ENCODE measurements at regions not wholly inside any gene's neighbourhood (a gene's known extent, or its start where the extent isn't known, plus 50 kb on each side); places are given as distances from the start of the nearest gene placed in this dataset.

GRCh38 chr4:171588764-171589163, 224.4 kb upstream of the GALNTL6 start:
- Histone ChIP-seq H3K27me3 (ENCODE audit: insufficient read depth, insufficient read length) (no peaks in the 10 kb centered on the region), H3K9me3 (ENCODE audit: insufficient read depth, low read length) (peaks cover 7% of the 10 kb centered on the region; the same call in 1 of the 2 replicates), H3K4me1 (ENCODE audit: insufficient read depth, insufficient read length) (no peaks in the 10 kb centered on the region), H3K4me3 (ENCODE audit: insufficient read length, low read depth) (no peak overlapping the region), H3K36me3 (ENCODE audit: insufficient read depth, insufficient read length, low read length) (no peaks in the 10 kb centered on the region), H3K9ac (ENCODE audit: insufficient read length, low read depth) (no peak overlapping the region)
- no peak for DNase-seq (ENCODE audit: low read depth, low spot score)
- TF ChIP-seq YY1 (IDR thresholded peaks at IDR 0.05; ENCODE audit: insufficient read depth, insufficient read length) (no peak), SUZ12 (IDR thresholded peaks at IDR 0.05; ENCODE audit: extremely low read depth, insufficient read depth, insufficient read length) (no peak), ZNF274 (IDR thresholded peaks at IDR 0.05; ENCODE audit: low read depth, low read length) (no peak)

- Histone ChIP-seq H3K9me3 (ENCODE audit: insufficient read depth, low read length) (peaks cover 7% of the 10 kb centered on the region; the same call in 1 of the 2 replicates), H3K4me3 (ENCODE audit: insufficient read length, low read depth) (no peak overlapping the region), H3K9ac (ENCODE audit: insufficient read length, low read depth) (no peak overlapping the region), H3K36me3 (ENCODE audit: insufficient read depth, insufficient read length, low read length) (no peaks in the 10 kb centered on the region), H3K4me1 (ENCODE audit: insufficient read depth, insufficient read length) (no peaks in the 10 kb centered on the region), H3K27me3 (ENCODE audit: insufficient read depth, insufficient read length) (no peaks in the 10 kb centered on the region)
- DNase-seq (ENCODE audit: low read depth, low spot score): no peak
- no peak for TF ChIP-seq SUZ12 (IDR thresholded peaks at IDR 0.05; ENCODE audit: extremely low read depth, insufficient read depth, insufficient read length)
- TF ChIP-seq YY1 (IDR thresholded peaks at IDR 0.05; ENCODE audit: insufficient read depth, insufficient read length): no peak
- TF ChIP-seq ZNF274 (IDR thresholded peaks at IDR 0.05; ENCODE audit: low read depth, low read length): no peak
Measured at GRCh38 chr4:171588051-171588545, 225.1 kb upstream of the GALNTL6 start.

- DNase-seq (ENCODE audit: low read depth, low spot score): no peak
- Histone ChIP-seq H3K9me3 (ENCODE audit: insufficient read depth, low read length) (peaks cover 7% of the 10 kb centered on the region; the same call in 1 of the 2 replicates), H3K9ac (ENCODE audit: insufficient read length, low read depth) (no peak overlapping the region), H3K36me3 (ENCODE audit: insufficient read depth, insufficient read length, low read length) (no peaks in the 10 kb centered on the region), H3K27me3 (ENCODE audit: insufficient read depth, insufficient read length) (no peaks in the 10 kb centered on the region), H3K4me1 (ENCODE audit: insufficient read depth, insufficient read length) (no peaks in the 10 kb centered on the region), H3K4me3 (ENCODE audit: insufficient read length, low read depth) (no peak overlapping the region)
- no peak for TF ChIP-seq SUZ12 (IDR thresholded peaks at IDR 0.05; ENCODE audit: extremely low read depth, insufficient read depth, insufficient read length)
- no peak for TF ChIP-seq ZNF274 (IDR thresholded peaks at IDR 0.05; ENCODE audit: low read depth, low read length)
- TF ChIP-seq YY1 (IDR thresholded peaks at IDR 0.05; ENCODE audit: insufficient read depth, insufficient read length): no peak
Measured at GRCh38 chr4:171583790-171584189, 229.4 kb upstream of the GALNTL6 start.

GRCh38 chr4:171582961-171583581, 230.1 kb upstream of the GALNTL6 start:
- DNase-seq (ENCODE audit: low read depth, low spot score): no peak
- no peak for TF ChIP-seq YY1 (IDR thresholded peaks at IDR 0.05; ENCODE audit: insufficient read depth, insufficient read length)
- TF ChIP-seq ZNF274 (IDR thresholded peaks at IDR 0.05; ENCODE audit: low read depth, low read length): no peak
- no peak for TF ChIP-seq SUZ12 (IDR thresholded peaks at IDR 0.05; ENCODE audit: extremely low read depth, insufficient read depth, insufficient read length)
- Histone ChIP-seq H3K36me3 (ENCODE audit: insufficient read depth, insufficient read length, low read length) (no peaks in the 10 kb centered on the region), H3K9me3 (ENCODE audit: insufficient read depth, low read length) (peaks cover 7% of the 10 kb centered on the region; the same call in 1 of the 2 replicates), H3K4me1 (ENCODE audit: insufficient read depth, insufficient read length) (no peaks in the 10 kb centered on the region), H3K4me3 (ENCODE audit: insufficient read length, low read depth) (no peak overlapping the region), H3K27me3 (ENCODE audit: insufficient read depth, insufficient read length) (no peaks in the 10 kb centered on the region), H3K9ac (ENCODE audit: insufficient read length, low read depth) (no peak overlapping the region)

- no peak overlapping the region for H3K9ac ChIP-seq (ENCODE audit: insufficient read length, low read depth)
- H3K27me3 ChIP-seq (ENCODE audit: insufficient read depth, insufficient read length): no peaks in the 10 kb centered on the region
- no peaks in the 10 kb centered on the region for H3K36me3 ChIP-seq (ENCODE audit: insufficient read depth, insufficient read length, low read length)
- H3K9me3 ChIP-seq (ENCODE audit: insufficient read depth, low read length): no peaks in the 10 kb centered on the region
- no peak for TF ChIP-seq ZNF274 (IDR thresholded peaks at IDR 0.05; ENCODE audit: low read depth, low read length)
- TF ChIP-seq SUZ12 (IDR thresholded peaks at IDR 0.05; ENCODE audit: extremely low read depth, insufficient read depth, insufficient read length): no peak
- TF ChIP-seq YY1 (IDR thresholded peaks at IDR 0.05; ENCODE audit: insufficient read depth, insufficient read length): no peak
- no peak overlapping the region for H3K4me3 ChIP-seq (ENCODE audit: insufficient read length, low read depth)
- no peak for DNase-seq (ENCODE audit: low read depth, low spot score)
- no peaks in the 10 kb centered on the region for H3K4me1 ChIP-seq (ENCODE audit: insufficient read depth, insufficient read length)
Measured at GRCh38 chr4:171573181-171573580, 240.0 kb upstream of the GALNTL6 start.

GRCh38 chr4:171565130-171565788, 247.9 kb upstream of the GALNTL6 start:
- H3K4me1 ChIP-seq (ENCODE audit: insufficient read depth, insufficient read length): no peaks in the 10 kb centered on the region
- no peak for DNase-seq (ENCODE audit: low read depth, low spot score)
- no peaks in the 10 kb centered on the region for H3K27me3 ChIP-seq (ENCODE audit: insufficient read depth, insufficient read length)
- TF ChIP-seq YY1 (IDR thresholded peaks at IDR 0.05; ENCODE audit: insufficient read depth, insufficient read length) (no peak), ZNF274 (IDR thresholded peaks at IDR 0.05; ENCODE audit: low read depth, low read length) (no peak), SUZ12 (IDR thresholded peaks at IDR 0.05; ENCODE audit: extremely low read depth, insufficient read depth, insufficient read length) (no peak)
- H3K36me3 ChIP-seq (ENCODE audit: insufficient read depth, insufficient read length, low read length): no peaks in the 10 kb centered on the region
- H3K9ac ChIP-seq (ENCODE audit: insufficient read length, low read depth): no peak overlapping the region
- H3K9me3 ChIP-seq (ENCODE audit: insufficient read depth, low read length): no peaks in the 10 kb centered on the region
- no peak overlapping the region for H3K4me3 ChIP-seq (ENCODE audit: insufficient read length, low read depth)

GRCh38 chr4:171561419-171561818, 251.8 kb upstream of the GALNTL6 start:
- Histone ChIP-seq H3K4me3 (ENCODE audit: insufficient read length, low read depth) (no peak overlapping the region), H3K9ac (ENCODE audit: insufficient read length, low read depth) (no peak overlapping the region), H3K27me3 (ENCODE audit: insufficient read depth, insufficient read length) (no peaks in the 10 kb centered on the region), H3K36me3 (ENCODE audit: insufficient read depth, insufficient read length, low read length) (no peaks in the 10 kb centered on the region), H3K9me3 (ENCODE audit: insufficient read depth, low read length) (no peaks in the 10 kb centered on the region), H3K4me1 (ENCODE audit: insufficient read depth, insufficient read length) (no peaks in the 10 kb centered on the region)
- no peak for DNase-seq (ENCODE audit: low read depth, low spot score)
- no peak for TF ChIP-seq SUZ12 (IDR thresholded peaks at IDR 0.05; ENCODE audit: extremely low read depth, insufficient read depth, insufficient read length)
- TF ChIP-seq YY1 (IDR thresholded peaks at IDR 0.05; ENCODE audit: insufficient read depth, insufficient read length): no peak
- TF ChIP-seq ZNF274 (IDR thresholded peaks at IDR 0.05; ENCODE audit: low read depth, low read length): no peak

Data from NT2/D1 (cell line).